ENCODE measurements at regions not wholly inside any gene's neighbourhood (a gene's known extent, or its start where the extent isn't known, plus 50 kb on each side); places are given as distances from the start of the nearest gene placed in this dataset.
"Not testable (repeated sequence)": the region's sequence is repeated elsewhere in the genome, so short reads cannot be mapped to it uniquely, and the experiment has no call there.

DNA sequence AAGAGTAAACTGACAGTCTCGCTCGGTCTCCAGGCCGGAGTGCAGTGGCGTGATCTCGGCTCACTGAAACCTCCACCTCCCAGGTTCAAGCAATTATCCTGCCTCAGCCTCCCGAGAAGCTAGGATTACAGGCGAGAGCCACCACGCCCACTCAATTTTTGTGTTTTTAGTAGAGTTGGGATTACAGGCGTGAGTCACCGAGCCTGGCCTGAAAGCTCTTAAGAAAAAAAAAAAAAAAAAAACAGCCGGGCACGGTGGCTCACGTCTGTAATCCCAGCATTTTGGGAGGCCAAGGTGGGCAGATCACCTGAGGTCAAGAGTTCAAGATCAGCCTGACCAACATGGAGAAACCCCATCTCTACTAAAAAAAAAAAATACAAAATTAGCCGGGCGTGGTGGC, 55.3 kb upstream of the THOC2 start:
- not testable (repeated sequence) for H3K4me3 ChIP-seq (ENCODE audit: low read depth, low read length); H3K36me3 ChIP-seq (ENCODE audit: insufficient read depth); H3K27ac ChIP-seq (ENCODE audit: low read depth); H3K4me1 ChIP-seq (ENCODE audit: insufficient read depth); DNase-seq (ENCODE audit: extremely low spot score)
- WGBS: 84% methylated on average over 15 of the region's 15 CpGs

DNA sequence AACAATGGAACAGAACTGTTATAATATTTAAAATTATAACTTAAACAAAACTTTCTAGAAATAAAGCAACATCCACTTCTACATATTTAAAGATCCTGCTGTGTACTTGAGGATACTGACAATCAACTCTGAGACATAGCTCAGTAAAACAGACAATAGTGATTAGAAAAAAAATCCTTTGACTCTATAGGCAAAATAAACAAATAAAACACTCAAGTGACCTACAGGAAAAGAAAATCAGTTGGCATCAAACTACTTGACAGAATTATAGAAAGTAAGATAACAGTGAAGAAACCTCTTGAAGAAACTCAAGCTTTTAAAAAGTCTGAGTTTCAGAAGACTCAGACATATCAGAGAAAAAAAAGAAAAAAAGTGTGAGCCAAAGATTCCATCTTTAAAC, 55.9 kb upstream of the THOC2 start:
- Histone ChIP-seq H3K27ac (ENCODE audit: low read depth) (no peak overlapping the region), H3K4me1 (ENCODE audit: insufficient read depth) (no peaks in the 10 kb centered on the region), H3K4me3 (ENCODE audit: low read depth, low read length) (no peak overlapping the region), H3K36me3 (ENCODE audit: insufficient read depth) (no peaks in the 10 kb centered on the region)
- DNase-seq (ENCODE audit: extremely low spot score): no peak

DNA sequence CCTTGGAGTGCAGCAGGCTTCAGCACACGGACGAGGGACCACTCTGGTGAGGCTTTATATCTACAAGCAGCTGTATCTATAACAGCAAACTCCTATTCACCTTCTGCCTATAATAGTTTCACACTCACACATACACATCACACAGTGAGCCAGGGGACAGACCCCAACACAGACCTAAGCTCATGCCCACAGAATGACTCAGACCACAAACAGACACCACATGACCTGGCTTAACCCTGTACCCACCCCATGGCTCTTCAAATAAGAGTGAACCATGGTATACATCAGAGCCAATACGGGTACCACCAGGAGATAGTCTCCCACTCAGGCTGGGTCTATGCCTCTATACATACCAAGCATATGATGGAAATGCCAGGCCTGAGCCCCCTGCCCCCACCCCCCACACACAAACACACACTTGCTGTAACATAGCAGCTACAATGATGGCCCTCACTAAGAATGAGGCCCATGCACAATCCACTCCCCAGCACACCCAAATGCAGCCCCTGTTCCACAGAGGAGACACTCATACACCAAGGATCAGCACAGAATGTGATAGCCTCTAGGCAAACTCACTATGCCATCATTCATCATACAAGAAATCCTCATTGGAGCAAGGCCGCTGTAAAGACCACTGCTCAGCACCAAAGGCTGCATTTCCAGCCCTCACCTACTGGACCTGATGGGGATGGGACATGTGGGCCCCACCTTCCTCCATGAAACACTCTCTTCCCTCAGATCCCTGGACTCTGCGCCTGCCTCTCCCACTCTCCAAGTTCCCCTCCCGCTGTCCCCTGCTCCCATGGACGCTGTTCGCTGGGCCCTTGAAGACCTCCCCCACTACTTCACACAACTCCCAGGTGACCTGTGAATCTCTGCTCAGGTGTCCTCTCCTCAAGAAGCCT, 62.1 kb upstream of the XIAP start:
- WGBS: 88% methylated on average over 8 of the region's 8 CpGs
- Histone ChIP-seq H3K4me1 (ENCODE audit: insufficient read depth) (peaks cover 1% of the 10 kb centered on the region), H3K4me3 (ENCODE audit: low read depth, low read length) (no peak overlapping the region), H3K36me3 (ENCODE audit: insufficient read depth) (no peaks in the 10 kb centered on the region), H3K27ac (ENCODE audit: low read depth) (no peak overlapping the region)
- no peak for DNase-seq (ENCODE audit: extremely low spot score)

DNA sequence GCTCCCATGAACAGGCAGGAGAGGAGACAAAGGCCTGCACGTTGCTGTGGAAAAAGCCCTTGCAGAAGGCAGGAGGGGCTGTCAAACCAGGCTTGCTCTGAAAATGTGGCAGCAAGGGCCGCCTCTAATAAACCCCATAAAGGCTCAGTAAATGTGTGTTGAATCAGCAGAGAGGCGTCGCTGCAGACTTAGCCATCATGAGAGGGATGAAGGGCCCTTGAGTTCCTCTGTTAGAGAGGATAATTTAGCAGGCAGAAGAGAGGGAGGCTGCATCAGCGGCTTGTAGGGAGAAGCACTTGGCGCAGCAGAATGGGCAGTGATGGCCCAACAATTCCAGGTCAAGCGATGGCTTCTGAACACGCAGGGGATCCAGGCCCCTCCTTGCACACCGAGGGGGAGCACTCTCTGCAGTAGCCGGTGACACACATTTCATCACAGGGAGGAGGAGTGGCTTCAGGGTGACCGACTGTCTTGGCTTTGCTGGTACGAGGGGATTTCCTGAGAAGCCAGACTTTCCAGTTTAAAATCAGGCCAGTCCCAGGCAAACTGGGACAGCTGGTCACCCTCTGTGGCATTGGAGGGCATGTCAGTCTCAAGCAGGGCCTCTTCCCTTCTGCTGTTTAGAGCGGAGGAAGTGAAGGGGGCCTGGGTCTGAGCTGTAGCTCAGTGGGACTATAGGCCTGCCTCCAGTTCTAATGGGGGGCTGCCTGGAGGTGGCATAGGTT, 61.0 kb upstream of the XIAP start:
- WGBS: 73% methylated on average over 12 of the region's 13 CpGs
- DNase-seq (ENCODE audit: extremely low spot score); H3K36me3 ChIP-seq (ENCODE audit: insufficient read depth); H3K4me1 ChIP-seq (ENCODE audit: insufficient read depth); H3K27ac ChIP-seq (ENCODE audit: low read depth); H3K4me3 ChIP-seq (ENCODE audit: low read depth, low read length): not testable (repeated sequence)

DNA sequence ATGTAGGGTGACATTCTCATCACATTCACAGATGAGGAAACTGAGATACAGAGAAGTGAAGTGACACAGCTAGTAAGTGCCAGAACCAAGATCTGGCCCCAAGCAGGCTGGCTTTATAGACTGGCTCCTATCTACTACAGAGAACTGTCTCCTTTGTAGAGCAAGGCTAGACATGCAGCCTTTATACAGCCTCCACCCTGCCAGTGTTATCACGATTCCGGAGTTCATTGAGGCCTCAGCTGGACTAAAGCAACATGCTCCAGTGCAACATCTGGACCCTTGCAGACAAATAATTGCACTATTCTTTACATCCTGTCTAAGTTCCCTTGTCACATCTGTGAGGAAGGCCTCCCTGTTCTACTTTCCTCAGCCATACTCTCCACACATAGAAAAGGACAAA, 58.0 kb upstream of the XIAP start:
- H3K4me3 ChIP-seq (ENCODE audit: low read depth, low read length): no peak overlapping the region
- WGBS: 36% methylated on average over 2 of the region's 2 CpGs
- no peak overlapping the region for H3K27ac ChIP-seq (ENCODE audit: low read depth)
- peaks cover 1% of the 10 kb centered on the region for H3K4me1 ChIP-seq (ENCODE audit: insufficient read depth)
- no peak for DNase-seq (ENCODE audit: extremely low spot score)
- H3K36me3 ChIP-seq (ENCODE audit: insufficient read depth): no peaks in the 10 kb centered on the region

DNA sequence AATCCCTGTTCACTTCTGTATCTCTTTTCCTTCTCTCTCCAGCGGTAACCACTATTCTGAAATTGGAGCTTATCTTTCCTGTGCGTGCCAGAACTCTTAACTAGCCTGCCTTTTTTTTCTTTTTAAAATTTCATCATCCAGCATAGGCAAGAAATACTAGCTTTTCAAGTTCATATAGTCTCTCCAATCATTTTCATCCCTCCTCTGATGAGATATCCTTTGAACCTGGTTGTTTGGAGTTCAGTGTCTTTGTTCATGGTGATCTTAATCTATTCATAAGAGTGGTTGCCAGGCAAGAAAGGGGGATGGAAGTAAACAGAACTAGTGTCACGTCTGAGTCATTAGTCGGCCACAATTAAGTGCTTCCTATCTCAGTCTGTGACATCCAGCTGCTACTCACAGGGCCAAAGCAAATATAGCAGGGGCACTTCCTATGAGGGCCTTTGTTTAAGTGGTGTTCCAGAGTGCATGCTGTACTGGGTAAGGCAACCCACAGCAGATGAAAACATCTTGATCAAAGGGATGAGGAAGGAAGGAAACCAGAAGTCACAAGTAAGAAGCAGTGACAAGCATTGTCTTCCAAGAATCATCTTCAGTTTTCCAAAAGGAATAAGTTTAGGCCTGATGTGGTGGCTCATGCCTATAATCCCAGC, 56.4 kb upstream of the XIAP start:
- H3K4me3 ChIP-seq (ENCODE audit: low read depth, low read length): no peak overlapping the region
- no peaks in the 10 kb centered on the region for H3K4me1 ChIP-seq (ENCODE audit: insufficient read depth)
- WGBS: 27% methylated on average over 4 of the region's 4 CpGs
- H3K27ac ChIP-seq (ENCODE audit: low read depth): no peak overlapping the region
- H3K36me3 ChIP-seq (ENCODE audit: insufficient read depth): no peaks in the 10 kb centered on the region
- DNase-seq (ENCODE audit: extremely low spot score): peak; percentile 45

DNA sequence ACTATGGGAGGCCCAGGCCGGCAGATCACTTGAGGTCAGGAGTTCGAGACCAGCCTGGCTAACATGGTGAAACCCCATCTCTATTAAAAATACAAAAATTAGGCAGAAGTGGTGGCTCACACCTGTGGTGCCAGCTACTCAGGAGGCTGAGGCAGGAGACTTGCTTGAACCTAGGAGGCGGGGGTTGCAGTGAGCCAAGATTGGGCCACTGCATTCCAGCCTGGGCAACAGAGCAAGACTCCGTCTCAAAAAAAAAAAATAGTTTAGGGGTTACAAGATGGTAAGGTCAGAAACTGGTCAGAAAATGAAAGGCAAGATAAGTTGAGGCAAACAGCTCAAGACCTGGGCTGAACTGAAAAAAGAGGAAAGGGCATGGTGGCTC, 55.9 kb upstream of the XIAP start:
- H3K4me3 ChIP-seq (ENCODE audit: low read depth, low read length); H3K27ac ChIP-seq (ENCODE audit: low read depth); DNase-seq (ENCODE audit: extremely low spot score); H3K4me1 ChIP-seq (ENCODE audit: insufficient read depth); H3K36me3 ChIP-seq (ENCODE audit: insufficient read depth): not testable (repeated sequence)
- 90% methylated on average over 4 of the region's 4 CpGs for WGBS

DNA sequence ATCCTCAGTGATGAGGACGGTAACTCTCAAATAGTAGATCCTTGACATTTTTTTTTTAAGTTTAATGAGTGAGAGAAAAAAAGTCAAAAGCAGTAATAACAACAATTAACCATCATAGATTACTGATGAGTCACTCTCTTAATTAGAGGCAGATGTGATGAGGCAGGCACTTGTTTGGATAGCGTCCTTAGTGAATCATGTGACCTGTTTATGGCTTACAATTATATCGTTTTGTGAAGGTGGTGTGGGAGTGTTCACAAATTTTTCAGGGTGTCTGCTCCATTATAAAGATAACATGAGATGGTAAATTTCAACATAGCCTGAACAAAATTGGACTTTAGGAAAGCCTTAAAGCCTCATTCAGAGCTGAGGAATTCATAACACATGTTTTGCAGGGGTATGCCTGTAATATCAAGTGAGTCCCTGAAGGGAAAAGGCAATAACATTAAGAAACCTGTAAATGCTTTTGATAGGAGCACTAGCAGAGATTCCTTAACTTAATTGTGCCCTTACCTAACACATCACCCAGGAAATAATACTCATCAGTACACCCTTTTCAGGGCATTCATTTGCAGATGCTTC, 51.9 kb upstream of the XIAP start:
- H3K27ac ChIP-seq (ENCODE audit: low read depth): no peak overlapping the region
- 43% methylated on average over 3 of the region's 3 CpGs for WGBS
- no peaks in the 10 kb centered on the region for H3K4me1 ChIP-seq (ENCODE audit: insufficient read depth)
- H3K36me3 ChIP-seq (ENCODE audit: insufficient read depth): no peaks in the 10 kb centered on the region
- no peak for DNase-seq (ENCODE audit: extremely low spot score)
- H3K4me3 ChIP-seq (ENCODE audit: low read depth, low read length): no peak overlapping the region

DNA sequence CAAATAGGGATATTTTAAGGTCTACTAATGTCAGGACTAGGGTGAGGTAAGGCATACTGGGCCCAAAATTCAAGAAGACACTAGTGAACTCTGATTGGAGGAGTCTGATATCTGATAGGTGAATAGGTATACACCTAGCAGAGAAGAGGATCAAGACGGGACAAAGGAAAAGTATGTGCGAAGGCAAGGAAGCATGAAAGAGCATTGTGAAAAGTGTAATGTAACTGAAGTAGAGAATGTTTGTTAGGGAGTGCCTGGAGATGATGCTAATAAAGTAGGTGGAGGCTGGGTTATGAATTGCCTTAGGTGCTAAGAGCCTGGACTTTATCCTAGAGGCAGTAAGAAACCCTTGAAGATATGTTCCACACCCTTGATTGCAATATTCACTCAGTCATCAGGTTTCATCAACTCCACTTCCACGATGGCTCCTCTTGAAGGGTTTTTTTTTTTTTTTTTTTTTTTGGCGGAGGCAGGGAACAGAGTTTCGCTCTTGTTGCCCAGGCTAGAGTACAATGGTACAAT, 49.9 kb upstream of the XIAP start:
- no peak overlapping the region for H3K27ac ChIP-seq (ENCODE audit: low read depth)
- 97% methylated on average over 5 of the region's 5 CpGs for WGBS
- DNase-seq (ENCODE audit: extremely low spot score): no peak
- H3K4me1 ChIP-seq (ENCODE audit: insufficient read depth): no peaks in the 10 kb centered on the region
- no peaks in the 10 kb centered on the region for H3K36me3 ChIP-seq (ENCODE audit: insufficient read depth)
- H3K4me3 ChIP-seq (ENCODE audit: low read depth, low read length): no peak overlapping the region

Measured in urinary bladder (tissue), 3 donors.